Aorta (tissue), 5 donors: ENCODE measurements at regions not wholly inside any gene's neighbourhood (a gene's known extent, or its start where the extent isn't known, plus 50 kb on each side); places are given as distances from the start of the nearest gene placed in this dataset.

ENCODE experiments used
- ATAC-seq: fragments of 200-7000 bp; cut with Tn5 transposase; one replicate; pipeline ENCODE4 v1.9.1; 2022; ENCODE audit warnings: moderate library complexity; ENCODE audit not compliant: low FRiP score
- DNase-seq, 2 donors: peaks; one replicate each; pipeline ENCODE4 v3.0.0-alpha.2; 2020
- H3K27ac ChIP-seq, 2 donors: one replicate each; pipeline ENCODE4 v1.5.1; 2013; ENCODE audit warnings: low read length in 2 of 2, mild to moderate bottlenecking in 2 of 2, moderate library complexity in 2 of 2, control low read depth in 1 of 2, inconsistent platforms in 1 of 2, low read depth in 1 of 2
- H3K27me3 ChIP-seq, 2 donors: one replicate each; pipeline ENCODE4 v1.6.1; 2013; ENCODE audit warnings: control low read depth in 1 of 2, low read length in 1 of 2, mild to moderate bottlenecking in 1 of 2, moderate library complexity in 1 of 2; ENCODE audit not compliant: insufficient read depth in 2 of 2, control insufficient read depth in 1 of 2
- H3K36me3 ChIP-seq, 2 donors: one replicate each; pipeline ENCODE4 v1.6.1; 2013; ENCODE audit warnings: control low read depth in 1 of 2, low read length in 1 of 2, mild to moderate bottlenecking in 1 of 2; ENCODE audit not compliant: insufficient read depth in 2 of 2, control insufficient read depth in 1 of 2
- H3K4me1 ChIP-seq, 2 donors: one replicate each; pipeline ENCODE4 v1.6.1; 2013; ENCODE audit warnings: low read length in 2 of 2, control low read depth in 1 of 2, mild to moderate bottlenecking in 1 of 2, moderate library complexity in 1 of 2; ENCODE audit not compliant: insufficient read depth in 2 of 2, control insufficient read depth in 1 of 2
- H3K4me3 ChIP-seq, 2 donors: one replicate each; pipeline ENCODE4 v1.5.1; 2013; ENCODE audit warnings: low read length in 2 of 2, control low read depth in 1 of 2, mild to moderate bottlenecking in 1 of 2
- H3K9me3 ChIP-seq: one replicate; pipeline ENCODE4 v1.6.1; 2013; ENCODE audit warnings: mild to moderate bottlenecking, low read length; ENCODE audit not compliant: control insufficient read depth
- WGBS, 2 donors: extraction: QIAGEN DNeasy Blood & Tissue Kit; methylation state at CpG; one replicate each; pipeline ENCODE4 v1.1.7; 2013; 5-methylcytosine and 5-hydroxymethylcytosine counted together
- intact Hi-C, 2 donors: fragments of 100-400 bp; cut with DNase I; formaldehyde crosslinking; loops; one replicate each; pipeline versions ENCODE4 v1.14.2 to v1.15.0; 2022
- donor health status: healthy with polysubstance abuse.
- donor health status: Bipolar disorder and iron deficiency.
- donor health status: DM: no; HTN: no; CAD: no.
- donor health status: DM: no; HTN: no; CAD: no.
- donor health status: DM: yes; HTN: yes; CAD: no.

DNA sequence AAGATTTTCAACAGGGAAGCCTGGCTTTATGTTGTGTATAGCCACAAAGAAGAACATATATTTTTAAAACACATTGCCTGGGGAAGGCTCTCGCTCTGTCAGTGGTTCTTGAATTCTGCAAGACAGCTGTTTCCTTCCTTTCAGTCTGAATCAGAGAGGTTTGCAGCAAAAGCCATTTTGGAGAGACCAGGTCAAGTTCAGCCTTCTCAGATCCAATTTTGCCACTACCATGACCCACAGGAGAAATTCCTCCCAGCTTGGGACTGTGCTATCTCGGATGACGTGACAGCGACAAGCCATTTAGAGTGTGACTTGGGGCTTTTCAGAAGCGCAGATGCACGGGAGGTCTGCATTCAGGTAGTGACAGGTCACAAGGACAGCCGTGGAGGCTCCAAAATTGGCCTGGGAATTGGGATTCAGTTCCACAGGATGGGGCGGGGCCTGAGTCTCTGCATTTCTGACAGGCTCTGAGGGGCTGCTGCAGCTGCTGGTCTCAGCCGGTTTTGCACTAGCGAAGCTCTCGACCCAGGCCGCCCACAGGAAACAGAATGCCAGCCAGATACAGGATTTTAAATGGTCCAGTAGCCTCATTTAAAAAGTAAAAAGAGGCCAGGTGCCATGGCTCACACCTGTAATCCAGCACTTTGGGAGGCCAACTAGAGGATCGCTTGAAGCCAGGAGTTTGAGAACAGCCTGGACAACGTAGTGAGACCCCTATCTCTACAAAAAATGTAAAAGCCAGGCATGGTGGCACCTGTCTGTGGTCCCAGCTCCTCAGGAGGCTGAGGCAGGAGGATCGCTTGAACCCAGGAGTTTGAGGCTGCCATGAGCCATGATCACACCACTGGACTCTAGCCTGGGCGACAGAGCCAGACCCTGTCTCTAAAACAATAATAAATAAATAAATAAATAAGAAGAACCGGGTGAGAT is 196.6 kb upstream of the CIBAR2 start:
- DNase-seq (no peak), ATAC-seq (no peak)
- Histone ChIP-seq H3K4me1 (no peaks in the 10 kb centered on the region), H3K27ac (no peak overlapping the region), H3K4me3 (no peak overlapping the region), H3K36me3 (no peaks in the 10 kb centered on the region), H3K27me3 (no peaks in the 10 kb centered on the region), H3K9me3 (no peaks in the 10 kb centered on the region)
- intact Hi-C loops = loop anchor here in 1 of 2 donors (5.0 to 10.0 kb wide), 2 partner anchors 116 to 303 kb away; partner anchors contain the start of gene GSE1
- 85 to 90% methylated on average over 17 of the region's 17 CpGs for WGBS, 2 donors

DNA sequence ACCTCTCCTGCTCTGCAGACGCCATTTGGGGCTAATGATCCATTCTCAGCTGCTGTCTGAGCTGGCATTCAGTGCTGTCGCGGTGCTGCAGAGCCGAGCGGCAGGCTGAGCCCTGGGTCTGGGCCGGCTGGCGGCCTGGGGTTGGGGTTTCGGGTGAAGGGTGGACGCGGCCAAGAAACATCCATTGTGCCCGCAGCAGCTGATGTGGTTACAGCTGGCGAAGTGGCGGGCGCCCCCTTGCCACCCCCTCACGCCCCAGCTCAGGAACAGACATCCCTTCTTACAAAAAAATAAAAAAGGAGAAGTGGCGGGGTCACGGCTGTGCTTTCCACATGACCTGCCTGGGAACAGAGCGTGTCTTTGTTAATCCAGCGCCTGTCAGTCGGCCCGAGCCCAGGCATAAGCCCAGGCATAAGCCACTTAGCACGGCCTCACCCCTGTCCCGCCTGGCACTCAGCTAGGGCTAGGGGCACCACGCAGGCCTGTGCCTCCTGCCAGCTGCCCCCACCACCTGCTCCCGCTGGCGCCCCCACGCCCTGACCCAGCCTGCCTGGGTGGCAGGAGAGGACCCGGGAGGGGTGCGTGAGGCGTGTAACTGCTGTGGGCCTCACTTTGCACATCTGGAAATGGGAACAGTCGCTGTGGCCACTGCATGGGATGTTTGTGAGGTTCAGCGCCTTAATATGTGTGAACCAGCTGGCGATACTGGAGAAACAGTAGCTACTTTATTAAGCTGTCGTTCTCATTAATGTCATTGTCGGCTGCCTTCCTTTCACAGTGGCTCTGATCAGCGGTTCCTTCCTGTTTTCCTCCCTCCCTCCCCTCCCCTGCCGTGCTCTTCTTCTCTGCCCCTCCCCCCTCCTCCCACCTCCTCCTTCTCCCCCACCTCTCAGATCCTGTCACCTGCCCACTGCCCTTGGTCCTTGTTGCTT is 197.7 kb upstream of the CIBAR2 start:
- no peaks in the 10 kb centered on the region for H3K9me3 ChIP-seq
- no peaks in the 10 kb centered on the region for H3K36me3 ChIP-seq
- no peaks in the 10 kb centered on the region for H3K27me3 ChIP-seq
- no peaks in the 10 kb centered on the region for H3K4me1 ChIP-seq
- intact Hi-C loops = loop anchor here in 1 of 2 donors (5.0 to 10.0 kb wide), 2 partner anchors 115 to 302 kb away; partner anchors contain the start of gene GSE1
- WGBS, 2 donors = 81 to 82% methylated on average over 34 to 37 of the region's 37 CpGs
- no peak for ATAC-seq
- peak in 1 of 2 donors; percentile 81 for DNase-seq
- no peak overlapping the region for H3K27ac ChIP-seq
- H3K4me3 ChIP-seq = no peak overlapping the region

DNA sequence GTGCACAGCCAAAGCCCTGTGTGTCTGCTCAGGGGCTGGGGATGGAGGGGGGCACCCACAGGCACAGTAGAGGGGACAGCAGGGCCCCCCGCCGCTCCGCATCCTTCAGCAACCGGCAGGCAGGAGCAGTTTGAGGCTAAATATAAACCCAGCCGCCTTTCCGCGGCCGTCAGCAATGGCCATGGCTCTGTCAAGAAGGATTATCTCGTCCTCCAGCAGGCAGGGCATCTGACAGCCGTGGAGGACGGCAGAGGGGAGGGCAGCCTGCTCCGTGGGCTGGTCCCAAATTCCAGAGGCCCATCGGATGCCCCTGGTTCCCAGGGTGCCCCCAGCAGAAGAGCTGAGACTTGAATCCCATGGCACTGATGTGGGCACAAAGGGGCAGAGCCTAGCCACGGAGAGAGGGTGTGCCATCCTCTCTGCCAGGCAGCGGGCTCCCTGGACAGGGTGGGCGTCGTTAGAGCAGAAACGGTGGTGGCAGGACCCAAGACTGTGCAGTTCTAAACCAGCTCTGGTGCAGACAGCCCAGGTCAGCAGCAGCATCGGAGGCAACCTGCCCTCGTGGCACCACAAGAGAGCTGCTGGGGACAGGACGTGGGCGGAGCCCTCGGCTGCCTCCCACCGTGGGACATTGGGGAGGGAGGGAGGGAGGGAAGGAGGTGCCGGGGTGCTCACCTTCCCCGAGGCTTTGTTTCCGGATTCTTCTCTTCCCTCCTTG is 198.8 kb upstream of the CIBAR2 start:
- intact Hi-C loops = no loop called here

DNA sequence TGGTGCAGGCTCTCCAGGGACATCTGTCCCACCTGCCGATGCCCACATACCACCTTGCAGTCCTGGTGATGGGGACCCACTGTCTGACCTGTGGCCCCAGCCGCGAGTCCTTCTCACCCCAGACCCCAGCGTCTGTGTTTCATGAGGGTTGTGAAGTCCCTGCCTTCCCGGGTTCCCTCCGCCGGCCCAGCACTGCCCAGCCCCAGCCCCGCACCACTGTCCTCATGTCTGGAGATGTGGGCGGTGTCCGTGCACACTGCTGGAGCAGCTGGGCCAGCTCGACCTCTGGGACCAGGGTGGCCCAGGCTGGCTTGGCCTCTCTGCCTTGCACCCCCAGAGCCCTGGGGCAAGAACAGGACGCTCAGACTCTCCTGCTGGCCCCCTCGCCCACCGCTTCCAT is 199.5 kb upstream of the CIBAR2 start:
- intact Hi-C loops = no loop called here
- no peak overlapping the region for H3K4me3 ChIP-seq
- no peaks in the 10 kb centered on the region for H3K4me1 ChIP-seq
- H3K27ac ChIP-seq = no peak overlapping the region
- H3K36me3 ChIP-seq = no peaks in the 10 kb centered on the region
- 91 to 95% methylated on average over 14 of the region's 14 CpGs for WGBS, 2 donors
- no peaks in the 10 kb centered on the region for H3K9me3 ChIP-seq
- H3K27me3 ChIP-seq = no peaks in the 10 kb centered on the region
- ATAC-seq (no peak), DNase-seq (no peak)

More for the DNA sequence above, 198.8 kb upstream of the CIBAR2 start:
- WGBS, 2 donors = 28 to 35% methylated on average over 22 to 27 of the region's 27 CpGs
- no peak overlapping the region for H3K27ac ChIP-seq
- no peaks in the 10 kb centered on the region for H3K27me3 ChIP-seq
- H3K4me1 ChIP-seq = no peaks in the 10 kb centered on the region
- H3K36me3 ChIP-seq = no peaks in the 10 kb centered on the region
- no peak for ATAC-seq
- DNase-seq = no peak
- H3K9me3 ChIP-seq = no peaks in the 10 kb centered on the region
- H3K4me3 ChIP-seq = no peak overlapping the region

DNA sequence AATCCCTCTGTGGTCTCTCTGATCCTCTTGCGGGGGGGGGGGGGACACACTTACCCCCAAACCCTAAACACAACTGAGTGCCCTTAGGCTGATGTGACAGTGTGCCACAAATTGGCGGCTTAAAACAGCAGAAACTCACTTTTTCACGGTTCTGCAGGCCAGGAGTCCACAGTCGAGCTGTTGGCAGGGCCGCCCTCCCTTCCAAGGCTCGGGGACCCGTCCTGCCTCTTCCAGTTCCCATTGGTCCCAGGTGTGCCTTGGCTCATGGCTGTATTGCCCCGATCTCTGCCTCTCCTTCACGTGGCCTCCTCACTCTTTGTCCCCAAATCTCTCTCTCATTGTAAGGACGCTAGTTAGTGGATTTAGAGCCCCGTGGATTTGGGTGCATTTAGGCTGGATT is 199.9 kb upstream of the CIBAR2 start:
- Histone ChIP-seq H3K36me3 (no peaks in the 10 kb centered on the region), H3K4me1 (no peaks in the 10 kb centered on the region), H3K27me3 (no peaks in the 10 kb centered on the region), H3K4me3 (no peak overlapping the region), H3K27ac (no peak overlapping the region), H3K9me3 (no peaks in the 10 kb centered on the region)
- intact Hi-C loops = no loop called here
- WGBS, 2 donors = 94 to 95% methylated on average over 11 of the region's 11 CpGs
- ATAC-seq (no peak), DNase-seq (no peak)

DNA sequence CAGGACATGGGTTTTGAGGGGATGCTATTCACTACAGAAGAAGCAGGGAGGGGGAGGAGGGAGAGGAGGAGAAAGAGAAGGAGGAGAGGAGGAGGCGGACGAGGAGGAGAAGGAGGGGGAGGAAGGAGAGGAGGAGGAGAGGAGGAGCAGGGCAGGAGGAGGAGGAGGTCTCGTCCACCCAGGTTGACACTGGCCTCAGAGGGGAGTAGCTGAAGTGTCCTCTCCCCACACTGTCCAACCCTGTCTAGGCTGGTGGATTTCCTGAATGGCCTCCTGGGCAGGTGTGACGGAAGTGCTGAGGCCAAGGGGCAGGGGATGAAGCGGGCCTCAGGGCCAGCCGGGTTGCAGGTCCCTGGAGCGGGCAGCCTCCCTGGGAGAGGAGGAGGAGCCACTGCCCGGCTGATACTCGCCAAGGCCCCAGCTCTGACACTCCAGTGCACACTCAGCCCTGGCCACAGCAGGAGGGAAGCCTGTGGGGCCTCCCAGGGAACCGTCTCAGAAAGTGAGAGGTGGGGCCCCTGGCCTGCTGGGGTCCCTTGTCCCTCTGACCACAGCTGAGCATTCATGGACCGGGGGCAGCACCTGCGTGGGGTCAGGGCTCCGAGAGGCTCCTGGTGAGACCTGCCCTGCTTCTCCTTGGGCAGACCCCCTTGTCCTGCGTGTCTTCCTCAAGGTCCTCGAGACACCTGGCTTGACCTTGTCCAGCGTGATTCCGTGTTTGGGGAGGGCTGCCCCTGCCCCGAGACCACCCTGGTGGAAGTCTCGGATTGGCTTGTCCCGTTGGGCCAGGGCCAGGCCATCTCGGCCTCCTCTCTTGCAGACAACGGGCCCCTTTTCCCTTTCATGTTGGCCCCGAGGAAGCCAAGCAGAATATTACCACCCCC is 200.6 kb upstream of the CIBAR2 start:
- no peak overlapping the region for H3K27ac ChIP-seq
- H3K4me1 ChIP-seq = no peaks in the 10 kb centered on the region

DNA sequence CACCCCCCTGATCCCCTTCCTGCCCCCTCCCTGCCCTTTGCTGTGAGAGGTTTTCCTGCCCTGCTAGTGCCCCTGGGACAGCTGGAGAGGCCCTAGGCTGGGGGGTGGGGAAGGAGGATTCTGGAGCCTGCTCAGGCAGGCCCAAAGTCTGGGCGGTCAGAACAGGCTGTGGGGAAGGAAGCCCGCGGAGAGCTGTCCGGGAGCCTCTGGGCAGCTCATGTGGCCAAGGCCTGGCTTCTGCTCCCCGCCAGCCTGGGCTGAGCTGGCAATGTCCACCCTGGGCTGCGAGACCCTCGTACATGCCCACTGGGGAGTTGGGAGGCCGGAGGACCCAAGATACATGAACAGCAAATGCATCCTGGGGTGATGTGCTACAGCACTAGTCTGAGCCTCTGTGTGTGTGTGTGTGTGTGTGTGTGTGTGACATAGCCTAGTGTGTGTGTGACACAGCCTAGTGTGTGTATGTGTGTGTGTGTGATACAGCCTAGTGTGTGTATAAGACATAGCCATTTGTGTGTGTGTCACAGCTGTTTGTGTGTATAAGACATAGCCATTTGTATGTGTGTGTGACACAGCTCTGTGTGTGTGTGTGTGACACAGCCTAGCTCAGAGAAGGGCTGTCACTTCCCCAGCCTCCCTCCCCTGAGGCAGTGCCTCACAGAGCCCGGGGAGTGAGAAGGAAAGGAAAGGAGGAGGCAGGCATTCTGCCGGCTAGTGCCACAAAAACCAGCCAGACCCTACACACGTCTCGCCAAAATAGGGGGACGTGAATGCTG is 201.4 kb upstream of the CIBAR2 start:
- no peaks in the 10 kb centered on the region for H3K27me3 ChIP-seq
- 76 to 83% methylated on average over 13 of the region's 13 CpGs for WGBS, 2 donors
- no peak overlapping the region for H3K4me3 ChIP-seq
- ATAC-seq (peak; percentile 43), DNase-seq (peak in 1 of 2 donors; percentile 72)
- intact Hi-C loops = no loop called here
- no peaks in the 10 kb centered on the region for H3K36me3 ChIP-seq
- no peak overlapping the region for H3K27ac ChIP-seq
- H3K9me3 ChIP-seq = no peaks in the 10 kb centered on the region
- H3K4me1 ChIP-seq = no peaks in the 10 kb centered on the region

More for the DNA sequence above, 200.6 kb upstream of the CIBAR2 start:
- Histone ChIP-seq H3K27me3 (no peaks in the 10 kb centered on the region), H3K4me3 (no peak overlapping the region), H3K9me3 (no peaks in the 10 kb centered on the region), H3K36me3 (no peaks in the 10 kb centered on the region)
- intact Hi-C loops = no loop called here
- ATAC-seq (no peak), DNase-seq (no peak)
- WGBS, 2 donors = 85 to 88% methylated on average over 23 of the region's 23 CpGs
